GM19455 (cell line): ENCODE measurements at regions not wholly inside any gene's neighbourhood (a gene's known extent, or its start where the extent isn't known, plus 50 kb on each side); places are given as distances from the start of the nearest gene placed in this dataset.
"Not testable (repeated sequence)": the region's sequence is repeated elsewhere in the genome, so short reads cannot be mapped to it uniquely, and the experiment has no call there.

Experiments
- ATAC-seq: cut with Tn5 transposase; IDR thresholded peaks from one replicate; pipeline ENCODE4 v1.9.1; 2021; ENCODE audit not compliant: unreplicated experiment

DNA sequence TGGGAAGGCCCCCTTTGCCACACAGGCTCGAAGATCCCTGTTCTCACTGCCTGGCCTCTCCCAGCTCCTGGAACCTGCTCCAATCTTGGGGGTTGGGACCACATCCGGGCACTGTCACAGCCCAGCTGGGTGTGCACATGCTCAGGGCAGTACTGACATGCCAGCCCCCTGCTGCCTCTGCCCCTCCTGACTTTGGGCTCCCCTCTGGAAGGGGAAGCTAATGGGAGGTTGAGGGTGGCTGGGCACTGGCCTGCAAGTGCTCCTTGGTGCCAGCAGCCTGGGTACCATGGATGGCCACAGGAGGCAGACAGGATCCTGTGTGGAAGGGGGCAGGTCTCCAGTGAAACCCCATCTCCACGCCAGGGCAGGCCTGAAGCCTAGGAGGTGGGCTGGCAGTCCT, 126.1 kb upstream of the NOL4 start:
- ATAC-seq: no peak

DNA sequence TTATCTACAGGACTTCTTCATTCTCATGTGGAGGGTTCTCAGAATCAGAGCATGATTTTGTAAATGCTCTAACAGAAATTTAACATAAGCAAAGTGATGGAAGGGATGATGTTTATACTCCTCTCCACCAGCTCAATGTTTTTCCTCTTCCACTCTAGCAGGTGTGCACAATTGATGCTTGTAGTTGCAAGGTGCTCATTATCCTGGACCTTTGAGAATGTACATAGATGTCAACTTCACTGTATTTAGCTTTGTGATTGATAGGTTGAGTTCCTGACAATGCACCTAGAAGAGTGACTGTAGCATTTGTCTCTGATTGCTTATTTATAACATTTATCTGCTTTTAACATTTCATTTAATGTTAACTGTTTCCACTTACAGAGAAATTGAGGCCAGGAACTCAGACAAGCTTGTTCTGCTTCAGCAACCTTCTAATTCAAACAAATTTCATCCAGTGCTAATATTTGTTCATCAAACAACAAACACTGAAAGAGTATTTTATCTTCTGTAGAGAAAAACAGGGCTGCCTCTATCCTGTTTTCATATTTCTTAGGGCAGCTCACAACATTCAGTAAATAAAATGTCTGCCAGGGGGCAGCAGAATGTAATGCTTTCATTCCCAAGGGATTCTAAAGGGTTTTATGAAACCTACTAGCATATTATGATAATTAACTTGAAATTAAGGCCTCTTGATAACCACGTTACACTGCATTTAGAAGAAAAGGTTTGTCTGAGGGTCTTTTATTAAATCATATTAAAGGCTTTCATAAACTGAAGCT, 127.9 kb upstream of the NOL4 start:
- ATAC-seq: no peak

- ATAC-seq: no peak
Measured at GRCh38 chr18:34354351-34354750, 129.6 kb upstream of the NOL4 start.

GRCh38 chr18:34357944-34358580, 133.3 kb upstream of the NOL4 start:
- no peak for ATAC-seq

GRCh38 chr18:34358923-34359322, 134.2 kb upstream of the NOL4 start:
- peak; percentile 74 for ATAC-seq

GRCh38 chr18:34364699-34365098, 140.0 kb upstream of the NOL4 start:
- ATAC-seq: no peak

- ATAC-seq: no peak
Measured at GRCh38 chr18:34370704-34371395, 146.1 kb upstream of the NOL4 start.

DNA sequence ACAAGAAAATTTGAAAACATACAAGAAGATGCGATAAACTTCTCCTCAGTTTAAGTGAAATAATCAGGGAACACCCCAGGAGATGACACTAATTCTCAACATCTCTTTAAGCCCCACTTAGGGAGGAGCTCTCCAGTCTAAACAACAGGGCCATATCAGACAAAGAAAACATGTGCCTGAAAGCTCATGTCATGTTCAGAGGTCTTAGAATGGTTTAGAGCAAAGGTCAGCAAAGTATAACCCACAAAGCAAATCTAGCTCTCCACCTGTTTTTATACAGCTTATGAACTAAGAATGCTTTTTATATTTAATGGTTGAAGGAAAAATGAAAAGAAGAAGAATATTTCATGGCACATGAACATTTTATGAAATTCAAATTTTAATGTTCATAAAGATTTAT, 155.6 kb upstream of the NOL4 start:
- ATAC-seq: no peak

- ATAC-seq: no peak
Measured at GRCh38 chr18:34385311-34385710, 160.6 kb upstream of the NOL4 start.

DNA sequence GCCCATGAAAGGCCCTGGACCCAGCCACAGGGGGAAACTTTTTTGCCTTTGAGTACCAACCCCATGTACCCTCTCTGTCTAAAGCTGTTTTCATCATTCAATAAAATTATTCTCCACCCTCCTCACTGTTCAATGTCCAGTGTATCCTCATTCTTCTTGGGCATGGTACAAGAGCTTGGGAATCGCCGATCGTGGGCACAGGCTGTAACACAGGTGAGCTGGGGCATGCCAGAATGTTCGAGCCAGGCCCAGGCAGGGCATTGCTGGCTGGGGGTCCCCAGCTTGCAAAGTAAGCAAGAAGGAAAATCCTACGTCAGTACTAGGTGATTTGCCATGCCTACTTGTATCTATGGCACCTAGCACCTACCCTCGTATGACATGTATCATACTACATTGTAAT, 162.1 kb upstream of the NOL4 start:
- no peak for ATAC-seq

DNA sequence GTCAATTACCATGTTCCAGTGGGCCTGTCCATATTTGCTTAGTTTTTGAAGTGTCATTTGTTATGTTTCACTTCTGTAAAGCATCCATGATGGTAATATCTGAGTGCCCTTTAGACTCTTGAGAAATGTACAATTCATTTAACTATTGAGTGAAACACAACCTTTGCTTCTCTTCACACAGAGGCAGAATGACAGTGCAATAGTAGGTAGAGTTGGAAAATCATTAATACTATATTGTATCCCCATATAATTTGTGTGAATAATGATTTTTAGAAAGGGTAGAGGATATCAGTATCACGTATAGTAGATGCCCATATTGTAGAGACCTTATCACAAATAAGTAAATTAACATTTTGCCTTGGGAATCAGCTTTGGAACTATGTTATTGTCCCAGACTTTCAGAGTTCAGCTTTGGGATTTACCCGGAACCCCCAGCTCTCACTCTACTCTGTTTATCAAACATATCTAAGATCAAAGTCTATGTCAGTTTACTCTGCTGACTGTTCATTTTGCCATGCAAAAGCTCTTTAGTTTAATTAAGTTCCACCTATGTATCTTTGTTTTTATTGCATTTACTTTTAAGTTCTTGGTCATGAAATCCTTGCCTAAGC, 172.7 kb upstream of the NOL4 start:
- ATAC-seq: no peak

DNA sequence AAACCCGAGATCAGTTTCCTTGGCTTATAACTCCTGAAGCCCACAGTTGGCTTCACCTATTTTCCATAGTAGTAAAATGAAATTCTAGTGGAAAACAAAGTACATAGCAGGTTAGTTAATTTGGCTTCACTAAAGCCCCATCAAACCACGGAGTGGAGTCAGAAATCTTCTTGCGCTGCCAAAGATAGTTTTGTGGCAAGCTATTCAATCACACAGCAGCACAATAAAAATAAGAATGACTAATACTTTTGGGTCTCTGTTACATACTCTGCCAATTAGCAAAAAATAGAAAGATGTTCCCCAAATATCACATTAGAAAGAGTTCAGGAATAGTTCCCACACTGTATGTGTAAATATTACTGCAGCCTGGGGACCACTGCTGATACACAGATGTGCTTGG, 175.2 kb upstream of the NOL4 start:
- ATAC-seq: no peak

DNA sequence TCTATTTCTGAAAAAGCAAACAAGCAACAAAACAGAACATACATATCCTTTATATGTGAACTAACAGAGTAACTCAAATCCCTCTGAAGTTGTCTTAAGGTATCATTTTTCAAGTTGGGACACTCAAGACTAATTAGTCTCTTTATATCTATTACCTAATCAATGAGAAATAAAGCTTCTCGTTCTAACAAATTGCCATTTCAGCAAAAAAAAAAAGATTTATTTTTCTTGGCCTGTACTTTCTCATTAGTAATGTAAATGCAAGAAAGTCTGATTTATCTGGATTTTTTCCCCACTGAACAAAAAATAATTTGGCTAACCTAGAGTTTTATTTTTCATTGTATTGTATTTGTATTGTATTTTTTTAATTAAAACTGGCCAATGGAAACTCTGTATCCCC, 176.1 kb upstream of the NOL4 start:
- no peak for ATAC-seq

DNA sequence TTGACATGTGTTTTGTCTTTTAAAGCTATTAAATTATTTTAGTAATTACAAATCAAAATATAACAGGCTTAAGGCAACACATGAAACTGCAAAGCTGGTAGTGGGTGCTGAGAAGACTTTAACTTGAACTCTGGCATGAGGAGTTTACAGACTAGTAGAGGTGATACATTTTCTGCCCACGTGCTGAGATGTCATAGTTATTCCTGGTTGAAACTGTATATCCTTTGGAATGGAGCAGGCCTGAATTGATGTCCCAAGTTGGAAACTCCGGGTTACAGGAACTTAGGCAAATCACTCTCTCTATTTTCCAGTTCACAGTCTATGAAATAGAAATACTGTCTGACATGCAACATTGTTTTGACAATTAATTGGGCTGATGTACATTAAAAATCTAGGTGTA, 177.1 kb upstream of the NOL4 start:
- no peak for ATAC-seq

- ATAC-seq: not testable (repeated sequence)
Measured at GRCh38 chr18:34407471-34407870, 182.8 kb upstream of the NOL4 start.

GRCh38 chr18:34411952-34412351, 187.2 kb upstream of the NOL4 start:
- no peak for ATAC-seq

DNA sequence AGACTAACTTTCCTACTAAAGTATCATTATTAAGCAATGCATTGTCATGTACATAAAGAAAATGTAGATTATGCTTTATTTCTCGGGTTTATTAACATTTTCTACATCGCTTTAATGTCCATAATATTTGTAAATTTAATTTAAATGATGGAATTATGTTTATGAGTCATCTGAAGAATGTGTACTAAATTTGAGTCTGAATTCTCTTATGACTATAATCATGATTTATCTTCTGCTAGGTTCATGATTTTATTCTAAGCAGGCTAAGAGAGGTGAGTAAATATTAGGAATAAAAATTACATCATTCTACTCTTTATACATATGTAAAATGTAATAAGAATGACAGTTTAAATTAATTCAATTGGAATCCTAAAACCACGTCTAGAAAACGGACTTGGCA, 206.3 kb upstream of the NOL4 start:
- no peak for ATAC-seq

GRCh38 chr18:34444622-34445021, 219.9 kb upstream of the NOL4 start:
- no peak for ATAC-seq

DNA sequence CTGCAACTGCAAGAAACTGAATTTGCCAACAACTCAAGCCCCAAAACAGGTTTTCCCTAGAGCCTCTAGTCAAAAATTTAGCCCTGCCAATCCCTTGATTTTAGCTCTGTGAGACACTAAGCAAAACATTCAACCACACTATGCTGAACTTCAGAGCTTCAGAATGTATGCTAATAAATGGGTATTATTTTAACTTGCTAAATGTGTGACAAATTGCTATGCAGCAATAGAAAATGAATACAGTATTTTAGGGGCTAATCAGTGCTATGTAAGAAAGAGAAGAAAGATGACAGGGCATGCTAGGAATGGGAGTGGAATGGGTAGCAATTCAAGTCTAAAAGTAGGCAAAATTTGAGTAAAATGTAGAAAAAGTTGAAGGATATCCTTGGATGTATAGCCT, 223.9 kb upstream of the NOL4 start:
- no peak for ATAC-seq

DNA sequence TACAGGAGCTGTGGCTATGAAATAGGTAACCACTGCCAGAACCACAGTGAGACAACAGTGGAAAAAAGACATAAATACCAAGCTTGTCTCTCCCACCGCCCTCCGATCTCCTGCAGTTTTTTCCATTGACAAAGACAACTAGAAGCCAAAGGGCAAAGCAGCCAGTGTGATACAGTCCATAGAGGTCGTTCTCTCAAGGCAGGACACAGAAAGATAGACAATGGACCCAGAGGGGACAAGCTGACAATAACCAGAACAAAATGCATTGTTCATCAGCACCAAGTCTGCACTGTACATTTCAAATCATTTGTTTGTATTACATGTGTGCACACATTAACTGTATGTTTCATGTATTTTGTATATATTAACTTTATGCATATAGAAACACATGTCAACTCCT, 233.0 kb upstream of the NOL4 start:
- ATAC-seq: no peak

GRCh38 chr18:34458410-34458977, 233.8 kb upstream of the NOL4 start:
- ATAC-seq: no peak
